RCC 7860 (cell line): ENCODE measurements at regions not wholly inside any gene's neighbourhood (a gene's known extent, or its start where the extent isn't known, plus 50 kb on each side); places are given as distances from the start of the nearest gene placed in this dataset.

ENCODE experiments used
- DNase-seq: peaks from one replicate; pipeline ENCODE4 v3.0.0-alpha.2; 2015; ENCODE audit warnings: low spot score
- FAIRE-seq: peaks from 2 replicates; lab custom pipeline; 2012; peaks lifted over from hg19 to GRCh38; lab: Jason Lieb, UNC

- DNase-seq, result no peak
- FAIRE-seq, result no peak
Observed at GRCh38 chr4:182124359-182124758, 118.8 kb upstream of the TENM3 start.

GRCh38 chr4:182126096-182126495 is 117.1 kb upstream of the TENM3 start:
- DNase-seq (no peak), FAIRE-seq (no peak)

GRCh38 chr4:182126603-182127002 is 116.6 kb upstream of the TENM3 start:
- DNase-seq (no peak), FAIRE-seq (no peak)

- no peak for DNase-seq
- no peak for FAIRE-seq
Observed at GRCh38 chr4:182133033-182133432, 110.2 kb upstream of the TENM3 start.

GRCh38 chr4:182134261-182134660 is 108.9 kb upstream of the TENM3 start:
- DNase-seq, result no peak
- FAIRE-seq, result no peak

GRCh38 chr4:182136201-182136600 is 107.0 kb upstream of the TENM3 start:
- no peak for DNase-seq
- FAIRE-seq, result no peak

GRCh38 chr4:182137343-182137742 is 105.9 kb upstream of the TENM3 start:
- DNase-seq (no peak), FAIRE-seq (no peak)

GRCh38 chr4:182139491-182139890 is 103.7 kb upstream of the TENM3 start:
- DNase-seq (no peak), FAIRE-seq (no peak)

- no peak for FAIRE-seq
- DNase-seq, result no peak
Observed at GRCh38 chr4:182140547-182140946, 102.7 kb upstream of the TENM3 start.

GRCh38 chr4:182141061-182141460 is 102.1 kb upstream of the TENM3 start:
- no peak for DNase-seq

GRCh38 chr4:182142176-182143085 is 100.8 kb upstream of the TENM3 start:
- no peak for FAIRE-seq
- DNase-seq, result peak; percentile 12

More at GRCh38 chr4:182141061-182141460, 102.1 kb upstream of the TENM3 start:
- FAIRE-seq, result no peak

- no peak for FAIRE-seq
- peak; percentile 30 for DNase-seq
Observed at GRCh38 chr4:182143086-182143821, 99.9 kb upstream of the TENM3 start.

- peak; percentile 10 for FAIRE-seq
- peak; percentile 61 for DNase-seq
Observed at GRCh38 chr4:182143822-182144625, 99.2 kb upstream of the TENM3 start.

- FAIRE-seq (no peak), DNase-seq (no peak)
Observed at GRCh38 chr4:182144626-182145333, 98.4 kb upstream of the TENM3 start.

- DNase-seq (no peak), FAIRE-seq (no peak)
Observed at GRCh38 chr4:182145334-182145905, 97.8 kb upstream of the TENM3 start.

GRCh38 chr4:182147391-182147790 is 95.8 kb upstream of the TENM3 start:
- no peak for FAIRE-seq
- no peak for DNase-seq

GRCh38 chr4:182150645-182151044 is 92.6 kb upstream of the TENM3 start:
- no peak for FAIRE-seq
- no peak for DNase-seq

- FAIRE-seq, result no peak
- no peak for DNase-seq
Observed at GRCh38 chr4:182155806-182156205, 87.4 kb upstream of the TENM3 start.

GRCh38 chr4:182163180-182163579 is 80.0 kb upstream of the TENM3 start:
- no peak for FAIRE-seq

GRCh38 chr4:182169572-182169971 is 73.6 kb upstream of the TENM3 start:
- DNase-seq, result no peak
- FAIRE-seq, result no peak

More at GRCh38 chr4:182163180-182163579, 80.0 kb upstream of the TENM3 start:
- DNase-seq, result no peak
